Adrenal gland (tissue), 9 donors: ENCODE measurements at regions not wholly inside any gene's neighbourhood (a gene's known extent, or its start where the extent isn't known, plus 50 kb on each side); places are given as distances from the start of the nearest gene placed in this dataset.

Experiments
- DNase-seq, 7 donors: peaks; one replicate each; pipeline ENCODE4 v3.0.0-alpha.2; 2019 to 2020
- H3K27ac ChIP-seq, 5 donors: fragments of 200-600 bp; sonication (generic) in 4 of 5; 1 replicate in 3 of 5; 2 replicates in 2 of 5; pipeline versions ENCODE4 v1.5.1 to v1.8.0; 2016 to 2020; ENCODE audit warnings: mild to moderate bottlenecking in 1 of 5
- H3K27me3 ChIP-seq: fragments of 200-600 bp; 2 replicates; pipeline ENCODE4 v1.8.0; 2021
- H3K36me3 ChIP-seq, 2 donors: fragments of 200-600 bp; replicated peaks in 1 of 2; 1 replicate in 1 of 2; 2 replicates in 1 of 2; pipeline versions ENCODE4 v1.5.1 to v1.8.0; 2018 to 2022
- H3K4me1 ChIP-seq, 2 donors: fragments of 200-600 bp; replicated peaks in 1 of 2; 1 replicate in 1 of 2; 2 replicates in 1 of 2; pipeline versions ENCODE4 v1.5.1 to v1.8.0; 2018 to 2021
- H3K4me3 ChIP-seq, 4 donors: fragments of 200-600 bp; sonication (generic) in 3 of 4; one replicate each; pipeline ENCODE4 v1.5.1; 2016 to 2018
- H3K9me3 ChIP-seq, 3 donors: fragments of 200-600 bp; sonication (generic) in 1 of 3; replicated peaks in 1 of 3; 1 replicate in 2 of 3; 2 replicates in 1 of 3; pipeline versions ENCODE4 v1.5.1 to v1.8.0; 2016 to 2021
- CTCF ChIP-seq, 6 experiments: fragments of 450-650 bp in 4 of 6; fragments of 200-600 bp in 2 of 6; sonication (generic) in 1 of 6; IDR thresholded peaks; 1 replicate in 5 of 6; 2 replicates in 1 of 6; pipeline versions ENCODE4 v1.5.1 to v1.8.0; 2016 to 2021; ENCODE audit warnings: antibody characterized with exemption in 6 of 6, mild to moderate bottlenecking in 2 of 6, moderate library complexity in 1 of 6
- POLR2A ChIP-seq, 2 donors: fragments of 450-650 bp; IDR thresholded peaks; one replicate each; pipeline ENCODE4 v1.6.1; 2017; ENCODE audit warnings: antibody characterized with exemption in 2 of 2, mild to moderate bottlenecking in 2 of 2, moderate library complexity in 1 of 2
- WGBS, 4 donors: extraction: QIAGEN DNeasy Blood & Tissue Kit in 2 of 4; methylation state at CpG; one replicate each; pipeline versions ENCODE4 v1.1.5 to v1.1.7; 2013 to 2017; 5-methylcytosine and 5-hydroxymethylcytosine counted together
- intact Hi-C, 2 donors: fragments of 100-400 bp; cut with DNase I; formaldehyde crosslinking; loops; one replicate each; pipeline versions ENCODE4 v1.14.1 to v1.15.0; 2022 to 2023
- donor health status: healthy with polysubstance abuse.
- donor health status: Bipolar disorder and iron deficiency.
- donor health status: DM: yes; HTN: yes; CAD: no.
- donor health status: DM: no; HTN: no; CAD: no.
- donor health status: DM: no; HTN: no; CAD: no.

DNA sequence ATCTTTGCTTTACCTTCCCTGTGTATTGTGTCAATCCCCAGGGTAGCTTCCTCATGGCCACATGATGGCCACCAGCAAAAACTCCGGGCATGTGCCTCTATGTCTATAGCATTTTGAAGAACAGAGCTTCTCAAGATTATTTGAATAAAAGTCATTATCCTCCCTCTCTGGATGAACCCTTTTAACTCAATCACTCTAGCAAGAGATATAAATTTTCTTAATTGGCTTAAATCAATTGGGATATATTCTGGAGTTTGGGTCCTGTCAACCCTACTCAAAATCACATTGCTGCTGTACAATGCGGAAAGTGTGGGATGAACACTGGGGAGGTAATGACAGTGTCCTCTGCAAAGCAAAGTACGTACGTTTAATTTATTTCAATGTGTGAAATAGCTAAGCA, 370.6 kb upstream of the LRRC3B start:
- Histone ChIP-seq H3K36me3 (no peaks in the 10 kb centered on the region), H3K4me1 (no peaks in the 10 kb centered on the region), H3K27ac (no peak overlapping the region), H3K9me3 (no peaks in the 10 kb centered on the region), H3K4me3 (no peak overlapping the region), H3K27me3 (no peaks in the 10 kb centered on the region)
- TF ChIP-seq CTCF (IDR thresholded peaks at IDR 0.05), result no peak
- TF ChIP-seq POLR2A (IDR thresholded peaks at IDR 0.05), result no peak
- DNase-seq, result no peak
- intact Hi-C loops, result no loop called here
- 73 to 85% (median 80%) methylated on average over 4 of the region's 4 CpGs for WGBS, 4 donors

- intact Hi-C loops, result no loop called here
- 75 to 90% (median 87%) methylated on average over 3 of the region's 3 CpGs for WGBS, 4 donors
- no peak overlapping the region for H3K4me3 ChIP-seq
- H3K27ac ChIP-seq, result no peak overlapping the region
- no peaks in the 10 kb centered on the region for H3K4me1 ChIP-seq
- no peaks in the 10 kb centered on the region for H3K27me3 ChIP-seq
- H3K36me3 ChIP-seq, result no peaks in the 10 kb centered on the region
- TF ChIP-seq CTCF (IDR thresholded peaks at IDR 0.05) (no peak), POLR2A (IDR thresholded peaks at IDR 0.05) (no peak)
- no peaks in the 10 kb centered on the region for H3K9me3 ChIP-seq
- DNase-seq, result no peak
Observed at GRCh38 chr3:26256224-26256623, 366.3 kb upstream of the LRRC3B start.

DNA sequence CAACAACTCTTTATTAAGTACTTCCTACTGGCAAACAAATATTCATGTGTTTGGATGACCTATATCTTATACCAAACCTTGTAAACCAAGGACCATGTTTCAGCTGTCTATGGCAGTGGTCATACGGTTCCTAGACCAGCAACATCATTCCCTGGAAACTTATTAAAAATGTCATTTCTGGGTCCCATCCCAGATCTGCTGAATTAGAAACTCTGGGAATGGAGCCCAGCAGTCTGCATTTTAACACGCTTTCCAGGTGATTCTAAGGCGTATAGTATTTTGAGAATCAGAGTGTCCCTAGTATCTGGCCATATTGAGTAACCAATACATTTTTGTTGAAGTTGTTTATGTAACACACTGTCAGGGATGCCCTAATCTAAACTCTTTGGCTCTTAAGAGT, 363.4 kb upstream of the LRRC3B start:
- DNase-seq, result no peak
- H3K36me3 ChIP-seq, result no peaks in the 10 kb centered on the region
- TF ChIP-seq CTCF (IDR thresholded peaks at IDR 0.05) (no peak), POLR2A (IDR thresholded peaks at IDR 0.05) (no peak)
- no peak overlapping the region for H3K27ac ChIP-seq
- H3K9me3 ChIP-seq, result no peaks in the 10 kb centered on the region
- H3K4me3 ChIP-seq, result no peak overlapping the region
- H3K4me1 ChIP-seq, result no peaks in the 10 kb centered on the region
- intact Hi-C loops, result no loop called here
- WGBS, 4 donors, result 79 to 86% (median 83%) methylated on average over 3 of the region's 3 CpGs
- no peaks in the 10 kb centered on the region for H3K27me3 ChIP-seq

- no peak for DNase-seq
- H3K4me1 ChIP-seq, result no peaks in the 10 kb centered on the region
- intact Hi-C loops, result no loop called here
- no peaks in the 10 kb centered on the region for H3K9me3 ChIP-seq
- no peak for TF ChIP-seq CTCF (IDR thresholded peaks at IDR 0.05)
- no peak for TF ChIP-seq POLR2A (IDR thresholded peaks at IDR 0.05)
- no peaks in the 10 kb centered on the region for H3K27me3 ChIP-seq
- 9 to 31% (median 22%) methylated on average over 1 of the region's 1 CpG for WGBS, 4 donors
- no peaks in the 10 kb centered on the region for H3K36me3 ChIP-seq
- no peak overlapping the region for H3K4me3 ChIP-seq
- H3K27ac ChIP-seq, result no peak overlapping the region
Observed at GRCh38 chr3:26260139-26260538, 362.4 kb upstream of the LRRC3B start.
